Loucy (cell line): ENCODE measurements at regions not wholly inside any gene's neighbourhood (a gene's known extent, or its start where the extent isn't known, plus 50 kb on each side); places are given as distances from the start of the nearest gene placed in this dataset.

Source experiments
- EZH2phosphoT487 ChIP-seq: fragments of 200-600 bp; IDR thresholded peaks from 2 replicates; pipeline ENCODE4 v1.6.1; 2018; ENCODE audit warnings: antibody characterized with exemption, mild to moderate bottlenecking, moderate library complexity, borderline replicate concordance
- TF ChIP-seq, protein P1 (sequence below): fragments of 200-600 bp; sonication (generic); conservative IDR thresholded peaks from 2 replicates; pipeline ENCODE4 v1.5.1; 2014; ENCODE audit warnings: mild to moderate bottlenecking, antibody characterized with exemption, low read length

DNA sequence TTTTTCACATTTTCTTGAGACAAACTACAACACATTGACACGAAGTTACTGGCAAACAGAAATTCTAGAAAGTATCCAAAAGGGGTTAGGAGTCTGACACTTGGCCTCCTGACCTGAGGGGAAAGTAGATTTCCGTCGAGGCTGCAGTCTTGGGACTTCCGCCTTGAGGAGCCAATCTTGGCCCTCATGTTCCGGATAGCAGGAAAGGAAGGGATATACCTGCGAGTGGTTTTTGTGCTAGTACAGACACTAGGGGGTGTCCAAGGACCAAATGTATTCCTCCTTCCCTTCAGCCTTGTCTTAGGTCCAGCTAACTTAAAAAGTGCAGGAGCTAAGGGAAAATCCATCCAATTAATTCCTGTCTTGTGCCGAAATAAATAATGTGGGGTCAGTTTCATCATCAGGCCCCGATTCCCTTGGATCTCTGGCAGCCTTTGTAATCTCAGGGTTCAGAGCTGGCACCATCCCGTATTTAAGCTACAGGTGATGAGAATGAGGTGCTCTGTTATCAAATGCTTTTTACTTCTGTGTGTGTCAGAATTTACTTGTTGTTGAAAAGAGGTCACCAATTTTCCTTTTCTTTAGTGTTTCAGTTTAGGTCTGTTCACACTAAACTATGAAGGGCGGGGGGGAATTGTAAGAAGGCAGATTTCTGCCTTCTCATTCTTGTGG lies 330.2 kb upstream of the FANCL start:
- TF ChIP-seq, protein P1, sequence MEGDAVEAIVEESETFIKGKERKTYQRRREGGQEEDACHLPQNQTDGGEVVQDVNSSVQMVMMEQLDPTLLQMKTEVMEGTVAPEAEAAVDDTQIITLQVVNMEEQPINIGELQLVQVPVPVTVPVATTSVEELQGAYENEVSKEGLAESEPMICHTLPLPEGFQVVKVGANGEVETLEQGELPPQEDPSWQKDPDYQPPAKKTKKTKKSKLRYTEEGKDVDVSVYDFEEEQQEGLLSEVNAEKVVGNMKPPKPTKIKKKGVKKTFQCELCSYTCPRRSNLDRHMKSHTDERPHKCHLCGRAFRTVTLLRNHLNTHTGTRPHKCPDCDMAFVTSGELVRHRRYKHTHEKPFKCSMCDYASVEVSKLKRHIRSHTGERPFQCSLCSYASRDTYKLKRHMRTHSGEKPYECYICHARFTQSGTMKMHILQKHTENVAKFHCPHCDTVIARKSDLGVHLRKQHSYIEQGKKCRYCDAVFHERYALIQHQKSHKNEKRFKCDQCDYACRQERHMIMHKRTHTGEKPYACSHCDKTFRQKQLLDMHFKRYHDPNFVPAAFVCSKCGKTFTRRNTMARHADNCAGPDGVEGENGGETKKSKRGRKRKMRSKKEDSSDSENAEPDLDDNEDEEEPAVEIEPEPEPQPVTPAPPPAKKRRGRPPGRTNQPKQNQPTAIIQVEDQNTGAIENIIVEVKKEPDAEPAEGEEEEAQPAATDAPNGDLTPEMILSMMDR = peak; percentile 92
- no peak for TF ChIP-seq EZH2phosphoT487
